Activated CD4-positive, alpha-beta T cell treated with anti-CD3 and anti-CD28 coated beads for 36 hours (primary cell): ENCODE measurements at regions not wholly inside any gene's neighbourhood (a gene's known extent, or its start where the extent isn't known, plus 50 kb on each side); places are given as distances from the start of the nearest gene placed in this dataset.

Experiments
- ATAC-seq: fragments of 200-7000 bp; cut with Tn5 transposase; one replicate; pipeline ENCODE4 v1.10.0; 2021; ENCODE audit warnings: mild to moderate bottlenecking, moderate library complexity
- CTCF ChIA-PET: fragments of 350-600 bp; sonication (Branson Sonifier 250); formaldehyde crosslinking; loops from one replicate; lab custom pipeline; 2021; ENCODE audit warnings: antibody characterized with exemption; lab: Charles Lee
- POLR2A ChIA-PET: fragments of 350-600 bp; sonication (Branson Sonifier 250); formaldehyde crosslinking; loops from one replicate; lab custom pipeline; 2021; ENCODE audit warnings: antibody characterized with exemption, inconsistent platforms; lab: Charles Lee
- DNase-seq: peaks from one replicate; pipeline ENCODE4 v3.0.0-alpha.2; 2020
- H3K27ac Mint-ChIP-seq: one replicate; pipeline ENCODE4 v1.8.0; 2021; ENCODE audit warnings: mixed read lengths
- H3K27me3 Mint-ChIP-seq: one replicate; pipeline ENCODE4 v1.8.0; 2021; ENCODE audit warnings: mixed read lengths
- H3K36me3 Mint-ChIP-seq: one replicate; pipeline ENCODE4 v1.8.0; 2021; ENCODE audit warnings: low read depth, mixed read lengths
- H3K4me1 Mint-ChIP-seq: one replicate; pipeline ENCODE4 v1.8.0; 2021; ENCODE audit warnings: mixed read lengths
- H3K4me3 Mint-ChIP-seq: one replicate; pipeline ENCODE4 v1.8.0; 2021; ENCODE audit warnings: mild to moderate bottlenecking, moderate library complexity, mixed read lengths
- H3K9me3 Mint-ChIP-seq: one replicate; pipeline ENCODE4 v1.8.0; 2021; ENCODE audit warnings: low read depth, mixed read lengths
- intact Hi-C, 2 experiments: fragments of 100-400 bp; cut with DNase I in 1 of 2; cut with micrococcal nuclease in 1 of 2; formaldehyde crosslinking; loops; one replicate each; pipeline versions ENCODE4 v1.14.2 to v1.15.1; 2022 to 2024; cut with DNase I, micrococcal nuclease

GRCh38 chr9:26061948-26062575 is 383.8 kb upstream of the TUSC1 start:
- Mint-ChIP-seq H3K27ac (no peak overlapping the region), H3K4me1 (no peaks in the 10 kb centered on the region), H3K27me3 (no peaks in the 10 kb centered on the region), H3K4me3 (no peak overlapping the region), H3K36me3 (no peaks in the 10 kb centered on the region), H3K9me3 (peaks cover 8% of the 10 kb centered on the region)
- intact Hi-C loops = loop anchor here in 1 of 2 experiments (10.0 kb wide), 1 partner anchor 133 kb away; no protein-coding TSS in a partner anchor
- ChIA-PET POLR2A (no interaction called here), CTCF (no interaction called here)
- ATAC-seq (no peak), DNase-seq (no peak)

- H3K27ac Mint-ChIP-seq = no peak overlapping the region
- POLR2A ChIA-PET = no interaction called here
- H3K36me3 Mint-ChIP-seq = no peaks in the 10 kb centered on the region
- H3K27me3 Mint-ChIP-seq = no peaks in the 10 kb centered on the region
- H3K9me3 Mint-ChIP-seq = peaks cover 10% of the 10 kb centered on the region
- CTCF ChIA-PET = no interaction called here
- H3K4me3 Mint-ChIP-seq = no peak overlapping the region
- H3K4me1 Mint-ChIP-seq = no peaks in the 10 kb centered on the region
- DNase-seq (no peak), ATAC-seq (no peak)
- intact Hi-C loops = loop anchor here in 1 of 2 experiments (10.0 kb wide), 1 partner anchor 46 kb away; no protein-coding TSS in a partner anchor
These were observed 380.1 kb upstream of the TUSC1 start for GRCh38 chr9:26058111-26058895.

GRCh38 chr9:26057050-26057449 is 378.8 kb upstream of the TUSC1 start:
- no peaks in the 10 kb centered on the region for H3K27me3 Mint-ChIP-seq
- no peak overlapping the region for H3K27ac Mint-ChIP-seq
- no peak overlapping the region for H3K4me3 Mint-ChIP-seq
- DNase-seq = no peak
- no peak for ATAC-seq
- CTCF ChIA-PET = interaction anchor here (0.8 kb wide), 1 partner anchor 599 kb away, joined by 3 read pairs; no protein-coding TSS in a partner anchor
- POLR2A ChIA-PET = no interaction called here
- intact Hi-C loops = loop anchor here in 1 of 2 experiments (10.0 kb wide), 1 partner anchor 48 kb away; no protein-coding TSS in a partner anchor
- H3K36me3 Mint-ChIP-seq = no peaks in the 10 kb centered on the region
- peaks cover 10% of the 10 kb centered on the region for H3K9me3 Mint-ChIP-seq
- H3K4me1 Mint-ChIP-seq = no peaks in the 10 kb centered on the region

- no peak overlapping the region for H3K4me3 Mint-ChIP-seq
- DNase-seq = no peak
- no peak for ATAC-seq
- no peaks in the 10 kb centered on the region for H3K27me3 Mint-ChIP-seq
- ChIA-PET POLR2A (no interaction called here), CTCF (no interaction called here)
- no peaks in the 10 kb centered on the region for H3K36me3 Mint-ChIP-seq
- peaks cover 13% of the 10 kb centered on the region for H3K9me3 Mint-ChIP-seq
- intact Hi-C loops = loop anchor here in 1 of 2 experiments (10.0 kb wide), 1 partner anchor 50 kb away; no protein-coding TSS in a partner anchor
- no peak overlapping the region for H3K27ac Mint-ChIP-seq
- H3K4me1 Mint-ChIP-seq = no peaks in the 10 kb centered on the region
These were observed 376.6 kb upstream of the TUSC1 start for GRCh38 chr9:26054600-26055520.

- H3K27ac Mint-ChIP-seq = no peak overlapping the region
- ChIA-PET POLR2A (no interaction called here), CTCF (interaction anchor here (0.5 kb wide), 1 partner anchor 203 kb away, joined by 3 read pairs; no protein-coding TSS in a partner anchor)
- no peak overlapping the region for H3K4me3 Mint-ChIP-seq
- ATAC-seq (no peak), DNase-seq (no peak)
- no peaks in the 10 kb centered on the region for H3K36me3 Mint-ChIP-seq
- no peaks in the 10 kb centered on the region for H3K27me3 Mint-ChIP-seq
- peaks cover 12% of the 10 kb centered on the region for H3K9me3 Mint-ChIP-seq
- H3K4me1 Mint-ChIP-seq = no peaks in the 10 kb centered on the region
- intact Hi-C loops = loop anchor here in 1 of 2 experiments (10.0 kb wide), 1 partner anchor 51 kb away; no protein-coding TSS in a partner anchor
These were observed 375.7 kb upstream of the TUSC1 start for GRCh38 chr9:26053954-26054353.

- intact Hi-C loops = no loop called here
- ChIA-PET POLR2A (no interaction called here), CTCF (no interaction called here)
- no peaks in the 10 kb centered on the region for H3K36me3 Mint-ChIP-seq
- no peak overlapping the region for H3K4me3 Mint-ChIP-seq
- H3K4me1 Mint-ChIP-seq = no peaks in the 10 kb centered on the region
- ATAC-seq = no peak
- no peak for DNase-seq
- peaks cover 15% of the 10 kb centered on the region for H3K9me3 Mint-ChIP-seq
- no peaks in the 10 kb centered on the region for H3K27me3 Mint-ChIP-seq
- H3K27ac Mint-ChIP-seq = no peak overlapping the region
These were observed 365.2 kb upstream of the TUSC1 start for GRCh38 chr9:26043431-26043830.

- POLR2A ChIA-PET = no interaction called here
- Mint-ChIP-seq H3K36me3 (no peaks in the 10 kb centered on the region), H3K27me3 (no peaks in the 10 kb centered on the region), H3K4me3 (no peak overlapping the region), H3K4me1 (no peaks in the 10 kb centered on the region), H3K27ac (no peak overlapping the region), H3K9me3 (peaks cover 19% of the 10 kb centered on the region)
- ATAC-seq (no peak), DNase-seq (no peak)
- intact Hi-C loops = no loop called here
- CTCF ChIA-PET = no interaction called here
These were observed 356.5 kb upstream of the TUSC1 start for GRCh38 chr9:26034786-26035185.

- Mint-ChIP-seq H3K27me3 (no peaks in the 10 kb centered on the region), H3K4me1 (no peaks in the 10 kb centered on the region), H3K4me3 (no peak overlapping the region), H3K9me3 (peaks cover 14% of the 10 kb centered on the region), H3K27ac (no peak overlapping the region), H3K36me3 (no peaks in the 10 kb centered on the region)
- intact Hi-C loops = no loop called here
- ATAC-seq (no peak), DNase-seq (no peak)
- POLR2A ChIA-PET = no interaction called here
- CTCF ChIA-PET = no interaction called here
These were observed 355.1 kb upstream of the TUSC1 start for GRCh38 chr9:26033336-26033735.

GRCh38 chr9:26026423-26027100 is 348.3 kb upstream of the TUSC1 start:
- Mint-ChIP-seq H3K27me3 (no peaks in the 10 kb centered on the region), H3K9me3 (peaks cover 2% of the 10 kb centered on the region), H3K4me3 (no peak overlapping the region), H3K4me1 (no peaks in the 10 kb centered on the region), H3K27ac (no peak overlapping the region), H3K36me3 (no peaks in the 10 kb centered on the region)
- CTCF ChIA-PET = no interaction called here
- POLR2A ChIA-PET = no interaction called here
- ATAC-seq (no peak), DNase-seq (no peak)
- intact Hi-C loops = no loop called here

- ChIA-PET CTCF (no interaction called here), POLR2A (no interaction called here)
- Mint-ChIP-seq H3K36me3 (no peaks in the 10 kb centered on the region), H3K27ac (no peak overlapping the region), H3K27me3 (no peaks in the 10 kb centered on the region), H3K4me1 (no peaks in the 10 kb centered on the region), H3K4me3 (no peak overlapping the region), H3K9me3 (peaks cover 13% of the 10 kb centered on the region)
- intact Hi-C loops = no loop called here
- DNase-seq (no peak), ATAC-seq (no peak)
These were observed 335.0 kb upstream of the TUSC1 start for GRCh38 chr9:26013199-26013598.

- POLR2A ChIA-PET = no interaction called here
- H3K4me3 Mint-ChIP-seq = no peak overlapping the region
- ATAC-seq = no peak
These were observed 334.6 kb upstream of the TUSC1 start for GRCh38 chr9:26012797-26013196.

More at GRCh38 chr9:26012797-26013196, 334.6 kb upstream of the TUSC1 start:
- no peak for DNase-seq
- no peaks in the 10 kb centered on the region for H3K36me3 Mint-ChIP-seq
- H3K27ac Mint-ChIP-seq = no peak overlapping the region
- intact Hi-C loops = no loop called here
- no peaks in the 10 kb centered on the region for H3K27me3 Mint-ChIP-seq
- peaks cover 9% of the 10 kb centered on the region for H3K9me3 Mint-ChIP-seq
- CTCF ChIA-PET = no interaction called here
- no peaks in the 10 kb centered on the region for H3K4me1 Mint-ChIP-seq
